HUES6 (cell line): ENCODE measurements at regions not wholly inside any gene's neighbourhood (a gene's known extent, or its start where the extent isn't known, plus 50 kb on each side); places are given as distances from the start of the nearest gene placed in this dataset.

Source experiments
- H3K27ac ChIP-seq: 2 replicates; pipeline ENCODE4 v1.7.0; 2013; ENCODE audit warnings: low read depth, mild to moderate bottlenecking, low read length, inconsistent platforms
- H3K27me3 ChIP-seq: 2 replicates; pipeline ENCODE4 v1.6.1; 2013; ENCODE audit warnings: low read length; ENCODE audit not compliant: control insufficient read depth, insufficient read depth
- H3K36me3 ChIP-seq: 2 replicates; pipeline ENCODE4 v1.6.1; 2013; ENCODE audit warnings: low read length; ENCODE audit not compliant: control insufficient read depth, insufficient read depth
- H3K4me1 ChIP-seq: 2 replicates; pipeline ENCODE4 v1.6.1; 2013; ENCODE audit warnings: low read length; ENCODE audit not compliant: control insufficient read depth, insufficient read depth
- H3K4me3 ChIP-seq: 2 replicates; pipeline ENCODE4 v1.5.1; 2013; ENCODE audit warnings: low read depth, low read length
- H3K9ac ChIP-seq: one replicate; pipeline ENCODE4 v1.6.1; 2013; ENCODE audit warnings: mild to moderate bottlenecking, low read length
- H3K9me3 ChIP-seq: 2 replicates; pipeline ENCODE4 v1.6.1; 2013; ENCODE audit warnings: low read depth, low read length; ENCODE audit not compliant: control insufficient read depth, insufficient read depth

GRCh38 chr16:65905331-65905730 lies 461.2 kb upstream of the CDH5 start:
- H3K4me3 ChIP-seq: no peak overlapping the region
- H3K4me1 ChIP-seq: peaks cover 4% of the 10 kb centered on the region; the same call in 1 of the 2 replicates
- H3K27me3 ChIP-seq: no peaks in the 10 kb centered on the region
- no peak overlapping the region for H3K27ac ChIP-seq
- H3K9ac ChIP-seq: no peak overlapping the region
- no peaks in the 10 kb centered on the region for H3K9me3 ChIP-seq
- no peaks in the 10 kb centered on the region for H3K36me3 ChIP-seq

DNA sequence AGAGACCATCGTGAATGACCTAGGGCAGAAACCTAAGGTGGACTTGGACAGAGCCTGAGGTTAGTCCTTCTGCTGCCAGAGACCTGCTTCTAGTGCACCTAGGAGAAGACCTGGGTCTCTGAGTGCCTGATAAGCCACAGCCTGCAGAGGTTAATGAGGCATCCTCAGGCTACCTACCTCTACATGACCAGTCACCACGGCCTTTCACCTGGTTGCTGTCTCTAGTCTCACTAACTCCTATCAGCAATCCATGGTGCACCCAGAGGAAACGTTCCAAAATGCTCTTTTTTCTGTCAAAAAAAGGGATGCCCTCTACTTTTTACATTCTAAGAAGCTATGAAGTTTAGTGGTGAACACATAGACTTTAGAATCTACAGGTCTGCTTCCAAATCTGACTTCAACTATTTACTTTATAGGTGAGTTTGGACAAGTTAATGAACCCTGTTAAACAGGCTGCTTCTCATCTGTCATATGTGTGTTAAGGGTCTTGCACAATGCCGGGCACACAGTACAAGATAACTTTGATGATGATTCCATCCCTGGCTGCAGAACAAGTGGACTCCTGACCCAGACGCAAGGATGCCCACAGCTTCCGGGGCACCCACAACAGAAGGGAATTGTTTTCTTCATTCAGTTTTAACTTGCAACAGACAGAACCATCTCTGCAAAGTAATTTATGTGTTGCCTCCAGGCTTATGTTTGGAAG lies 469.9 kb upstream of the CDH5 start:
- Histone ChIP-seq H3K4me3 (no peak overlapping the region), H3K27me3 (no peaks in the 10 kb centered on the region), H3K36me3 (no peaks in the 10 kb centered on the region), H3K27ac (no peak overlapping the region), H3K9me3 (peaks cover 4% of the 10 kb centered on the region; the same call in 1 of the 2 replicates), H3K9ac (no peak overlapping the region), H3K4me1 (no peaks in the 10 kb centered on the region)

DNA sequence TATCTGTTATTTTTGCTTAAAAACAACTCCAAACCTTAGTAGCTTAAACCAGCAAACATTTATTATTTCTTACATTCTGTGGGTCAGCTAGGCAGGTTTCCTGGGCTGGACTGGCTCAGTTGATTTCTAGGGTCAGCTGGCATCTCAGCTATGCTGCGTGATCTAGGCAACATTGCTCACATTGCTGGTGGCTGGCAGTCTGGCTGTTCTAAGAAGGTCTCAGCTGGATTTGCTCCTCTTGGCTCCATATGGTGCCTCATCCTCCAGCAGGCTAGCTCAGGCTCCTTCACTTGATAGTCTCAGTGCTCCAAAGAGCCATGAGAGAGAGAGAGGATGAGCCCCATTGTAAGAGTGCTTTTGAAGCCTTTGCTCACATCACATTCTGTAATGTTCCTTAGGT lies 470.6 kb upstream of the CDH5 start:
- no peaks in the 10 kb centered on the region for H3K27me3 ChIP-seq
- H3K36me3 ChIP-seq: no peaks in the 10 kb centered on the region
- no peak overlapping the region for H3K27ac ChIP-seq
- H3K4me3 ChIP-seq: no peak overlapping the region
- H3K9ac ChIP-seq: no peak overlapping the region
- peaks cover 4% of the 10 kb centered on the region; the same call in 1 of the 2 replicates for H3K9me3 ChIP-seq
- no peaks in the 10 kb centered on the region for H3K4me1 ChIP-seq

- no peaks in the 10 kb centered on the region for H3K4me1 ChIP-seq
These were observed 471.0 kb upstream of the CDH5 start for GRCh38 chr16:65895486-65895885.

GRCh38 chr16:65890203-65890602 lies 476.3 kb upstream of the CDH5 start:
- Histone ChIP-seq H3K9ac (no peak overlapping the region), H3K27ac (no peak overlapping the region), H3K9me3 (0 out of 2 replicates have a peak, but pooled peaks cover under 1% of the 10 kb centered on the region), H3K27me3 (peaks cover 3% of the 10 kb centered on the region; the same call in 1 of the 2 replicates), H3K4me1 (no peaks in the 10 kb centered on the region), H3K4me3 (no peak overlapping the region), H3K36me3 (no peaks in the 10 kb centered on the region)

More at GRCh38 chr16:65895486-65895885, 471.0 kb upstream of the CDH5 start:
- no peaks in the 10 kb centered on the region for H3K27me3 ChIP-seq
- no peak overlapping the region for H3K9ac ChIP-seq
- H3K9me3 ChIP-seq: peaks cover 4% of the 10 kb centered on the region; the same call in 1 of the 2 replicates
- H3K36me3 ChIP-seq: no peaks in the 10 kb centered on the region
- H3K4me3 ChIP-seq: no peak overlapping the region
- H3K27ac ChIP-seq: no peak overlapping the region

DNA sequence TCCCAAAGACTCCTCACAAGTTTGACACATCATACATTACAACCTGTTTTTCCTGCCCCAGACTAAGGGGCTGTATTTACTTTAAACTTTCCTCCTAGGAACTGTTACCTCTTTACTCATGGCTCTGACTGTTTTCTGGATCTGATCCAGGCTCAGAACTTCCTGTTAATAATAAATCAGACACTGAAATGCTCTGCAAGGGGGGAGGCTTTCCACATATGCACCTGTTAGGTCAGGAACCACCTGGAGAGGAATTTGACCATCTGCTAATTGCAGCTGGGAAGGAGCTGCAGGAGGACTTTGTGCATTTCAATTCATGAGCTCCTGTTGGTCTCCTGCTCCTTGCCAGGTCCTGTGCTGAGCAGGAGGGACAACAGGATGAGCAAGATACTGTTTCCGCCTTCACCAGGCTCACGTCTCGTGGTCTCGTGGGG lies 476.9 kb upstream of the CDH5 start:
- no peak overlapping the region for H3K4me3 ChIP-seq
- no peak overlapping the region for H3K9ac ChIP-seq
- H3K27ac ChIP-seq: no peak overlapping the region
- H3K9me3 ChIP-seq: no peaks in the 10 kb centered on the region
- no peaks in the 10 kb centered on the region for H3K36me3 ChIP-seq
- no peaks in the 10 kb centered on the region for H3K4me1 ChIP-seq
- H3K27me3 ChIP-seq: peaks cover 3% of the 10 kb centered on the region; the same call in 1 of the 2 replicates

DNA sequence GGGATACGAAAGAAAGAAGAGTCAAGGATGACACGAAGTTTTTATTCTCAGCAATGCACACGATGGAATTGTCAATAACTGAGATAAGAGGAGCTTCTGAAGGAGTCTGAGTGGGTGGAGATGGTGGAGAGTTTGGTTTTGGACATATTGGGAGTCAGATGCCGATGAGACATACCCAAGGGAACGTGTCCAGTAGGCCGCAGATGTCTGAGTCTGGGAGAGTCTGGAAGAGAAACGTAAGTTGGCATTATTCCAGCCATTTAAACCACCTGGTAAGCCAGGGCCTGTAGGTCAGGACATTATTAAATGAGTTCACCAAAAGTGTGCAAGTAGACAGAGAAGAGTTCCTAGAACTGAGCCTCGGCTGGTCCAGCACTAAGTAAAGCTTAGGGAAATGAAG lies 478.3 kb upstream of the CDH5 start:
- peaks cover 3% of the 10 kb centered on the region; the same call in 1 of the 2 replicates for H3K27me3 ChIP-seq
- H3K9me3 ChIP-seq: no peaks in the 10 kb centered on the region
- no peaks in the 10 kb centered on the region for H3K36me3 ChIP-seq
- H3K4me3 ChIP-seq: no peak overlapping the region
- no peak overlapping the region for H3K9ac ChIP-seq
- H3K27ac ChIP-seq: no peak overlapping the region
- H3K4me1 ChIP-seq: no peaks in the 10 kb centered on the region

DNA sequence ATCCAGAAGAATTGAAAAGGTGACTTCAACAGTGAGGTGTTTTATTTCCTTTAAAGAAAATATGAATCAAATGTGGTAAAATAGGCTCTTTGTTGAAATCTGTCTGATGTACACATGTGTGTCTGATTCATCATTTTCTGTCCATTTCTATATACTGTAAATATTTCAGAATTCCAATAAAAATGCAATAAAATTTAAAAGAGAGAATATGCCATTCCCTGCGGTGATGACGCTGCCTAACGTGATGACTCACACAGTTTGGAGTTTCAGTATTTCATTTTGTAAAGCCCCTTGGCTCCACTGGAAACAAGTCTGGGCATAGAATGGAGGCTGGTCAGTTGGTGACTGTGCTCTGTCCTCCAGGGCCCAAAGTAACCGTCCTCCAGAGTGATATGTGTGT lies 482.5 kb upstream of the CDH5 start:
- Histone ChIP-seq H3K4me1 (no peaks in the 10 kb centered on the region), H3K27me3 (peaks cover 3% of the 10 kb centered on the region; the same call in 1 of the 2 replicates), H3K36me3 (no peaks in the 10 kb centered on the region), H3K4me3 (no peak overlapping the region), H3K9ac (no peak overlapping the region), H3K27ac (no peak overlapping the region), H3K9me3 (no peaks in the 10 kb centered on the region)

DNA sequence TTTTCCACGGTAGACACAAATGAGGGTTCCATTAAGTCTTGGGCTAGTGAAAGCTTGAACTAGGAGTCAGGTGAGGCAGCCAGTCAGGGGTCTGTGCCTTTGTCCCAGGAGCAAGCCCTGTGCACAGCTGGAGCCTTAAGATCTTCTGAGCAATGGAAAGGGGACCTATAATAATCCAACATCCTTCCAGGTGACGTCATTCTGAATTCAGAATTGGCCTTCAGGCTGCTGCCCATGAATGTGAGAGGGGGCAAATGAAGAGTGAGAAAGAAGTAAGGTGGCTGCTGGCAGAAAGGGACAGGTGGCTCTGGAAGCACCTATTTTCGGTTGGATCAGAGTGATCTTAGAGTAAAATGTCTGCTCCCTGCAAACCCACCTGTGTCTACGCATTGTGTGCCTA lies 488.1 kb upstream of the CDH5 start:
- Histone ChIP-seq H3K9me3 (no peaks in the 10 kb centered on the region), H3K9ac (no peak overlapping the region), H3K4me3 (no peak overlapping the region), H3K4me1 (no peaks in the 10 kb centered on the region), H3K27ac (no peak overlapping the region), H3K27me3 (no peaks in the 10 kb centered on the region), H3K36me3 (no peaks in the 10 kb centered on the region)

GRCh38 chr16:65876624-65877023 lies 489.9 kb upstream of the CDH5 start:
- Histone ChIP-seq H3K9ac (no peak overlapping the region), H3K27me3 (no peaks in the 10 kb centered on the region), H3K4me1 (no peaks in the 10 kb centered on the region), H3K4me3 (no peak overlapping the region), H3K27ac (no peak overlapping the region), H3K36me3 (no peaks in the 10 kb centered on the region), H3K9me3 (no peaks in the 10 kb centered on the region)

DNA sequence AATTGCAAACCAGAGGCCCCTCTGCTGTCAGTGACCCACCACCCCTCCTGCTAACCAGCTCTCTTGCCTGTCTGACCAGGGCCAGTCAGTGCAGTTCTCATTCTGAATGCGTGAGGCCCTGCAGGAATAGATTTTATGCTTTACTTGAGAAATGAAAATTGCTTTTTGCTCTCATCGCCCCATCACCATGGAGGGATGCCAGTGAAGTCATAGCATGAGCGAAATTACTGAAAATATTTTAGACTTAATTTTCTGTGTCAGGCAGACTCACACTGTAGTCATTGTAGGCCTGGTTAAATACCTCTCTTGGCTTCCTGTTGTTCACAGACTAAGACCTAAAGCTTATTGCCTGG lies 490.5 kb upstream of the CDH5 start:
- no peak overlapping the region for H3K27ac ChIP-seq
- no peak overlapping the region for H3K9ac ChIP-seq
- no peak overlapping the region for H3K4me3 ChIP-seq
- H3K27me3 ChIP-seq: no peaks in the 10 kb centered on the region
- H3K4me1 ChIP-seq: no peaks in the 10 kb centered on the region
- H3K36me3 ChIP-seq: no peaks in the 10 kb centered on the region
- H3K9me3 ChIP-seq: no peaks in the 10 kb centered on the region
